H9 (cell line): ENCODE measurements at regions not wholly inside any gene's neighbourhood (a gene's known extent, or its start where the extent isn't known, plus 50 kb on each side); places are given as distances from the start of the nearest gene placed in this dataset.

Source experiments
- DNase-seq: peaks from one replicate; pipeline ENCODE4 v3.0.0-alpha.2; 2017
- H2AFZ ChIP-seq: one replicate; pipeline ENCODE4 v1.6.1; 2013; ENCODE audit warnings: mild to moderate bottlenecking, low read length, control low read depth, moderate library complexity
- H2AK5ac ChIP-seq: 2 replicates; pipeline ENCODE4 v1.6.1; 2013; ENCODE audit warnings: low read length, control low read depth, mixed read lengths; ENCODE audit not compliant: insufficient read length
- H2BK120ac ChIP-seq: one replicate; pipeline ENCODE4 v1.6.1; 2013; ENCODE audit warnings: low read depth, mild to moderate bottlenecking, low read length, control low read depth, inconsistent platforms; ENCODE audit not compliant: poor library complexity, severe bottlenecking
- H2BK12ac ChIP-seq: 2 replicates; pipeline ENCODE4 v1.6.1; 2013; ENCODE audit warnings: low read length, control low read depth, mixed read lengths, low read depth; ENCODE audit not compliant: insufficient read length
- H2BK15ac ChIP-seq: 2 replicates; pipeline ENCODE4 v1.6.1; 2013; ENCODE audit warnings: low read depth, low read length, control low read depth
- H2BK20ac ChIP-seq: one replicate; pipeline ENCODE4 v1.6.1; 2013; ENCODE audit warnings: low read depth, mild to moderate bottlenecking, low read length, control low read depth, inconsistent platforms; ENCODE audit not compliant: poor library complexity, severe bottlenecking
- H2BK5ac ChIP-seq: 2 replicates; pipeline ENCODE4 v1.6.1; 2013; ENCODE audit warnings: low read length, control low read depth, mixed read lengths; ENCODE audit not compliant: insufficient read length
- H3K14ac ChIP-seq: 2 replicates; pipeline ENCODE4 v1.6.1; 2013; ENCODE audit warnings: low read length, control low read depth; ENCODE audit not compliant: insufficient read depth
- H3K18ac ChIP-seq: 2 replicates; pipeline ENCODE4 v1.6.1; 2013; ENCODE audit warnings: low read depth, mild to moderate bottlenecking, mixed read lengths, low read length, control low read depth; ENCODE audit not compliant: insufficient read length
- H3K23ac ChIP-seq: 2 replicates; pipeline ENCODE4 v1.6.1; 2013; ENCODE audit warnings: low read length, control low read depth, mixed read lengths, low read depth; ENCODE audit not compliant: insufficient read length
- H3K23me2 ChIP-seq: 2 replicates; pipeline ENCODE4 v1.6.1; 2013; ENCODE audit warnings: low read depth, mild to moderate bottlenecking, mixed read lengths, low read length, control low read depth; ENCODE audit not compliant: insufficient read length, poor library complexity, severe bottlenecking
- H3K27ac ChIP-seq: 2 replicates; pipeline ENCODE4 v1.5.1; 2013; ENCODE audit warnings: low read length, control low read depth, mixed read lengths, low read depth; ENCODE audit not compliant: insufficient read length
- H3K27me3 ChIP-seq: 2 replicates; pipeline ENCODE4 v1.6.1; 2013; ENCODE audit warnings: low read length, control low read depth, inconsistent platforms; ENCODE audit not compliant: insufficient read depth
- H3K4ac ChIP-seq: 2 replicates; pipeline ENCODE4 v1.6.1; 2013; ENCODE audit warnings: low read depth, mild to moderate bottlenecking, control low read depth, inconsistent platforms, low read length, moderate library complexity
- H3K4me1 ChIP-seq: 2 replicates; pipeline ENCODE4 v1.6.1; 2013; ENCODE audit warnings: low read length, control low read depth, inconsistent platforms; ENCODE audit not compliant: insufficient read depth
- H3K4me2 ChIP-seq: 2 replicates; pipeline ENCODE4 v1.6.1; 2013; ENCODE audit warnings: low read length, control low read depth, mixed read lengths; ENCODE audit not compliant: insufficient read length, insufficient read depth
- H3K56ac ChIP-seq: 2 replicates; pipeline ENCODE4 v1.6.1; 2013; ENCODE audit warnings: low read depth, mild to moderate bottlenecking, mixed read lengths, low read length, control low read depth; ENCODE audit not compliant: insufficient read length
- H3K79me1 ChIP-seq: 2 replicates; pipeline ENCODE4 v1.6.1; 2013; ENCODE audit warnings: low read depth, mild to moderate bottlenecking, moderate library complexity, low read length, control low read depth, inconsistent platforms; ENCODE audit not compliant: insufficient read depth, poor library complexity, severe bottlenecking
- H3K79me2 ChIP-seq: 2 replicates; pipeline ENCODE4 v1.6.1; 2013; ENCODE audit warnings: low read length, control low read depth, inconsistent platforms; ENCODE audit not compliant: insufficient read depth
- H3K9ac ChIP-seq: 2 replicates; pipeline ENCODE4 v1.6.1; 2013; ENCODE audit warnings: low read length, control low read depth, mixed read lengths; ENCODE audit not compliant: insufficient read length; ENCODE audit errors: extremely low read depth
- H3K9me3 ChIP-seq: one replicate; pipeline ENCODE4 v1.6.1; 2013; ENCODE audit warnings: low read depth, low read length, inconsistent platforms; ENCODE audit not compliant: control insufficient read depth
- H3T11ph ChIP-seq: one replicate; pipeline ENCODE4 v1.6.1; 2013; ENCODE audit warnings: mild to moderate bottlenecking, low read length, control low read depth, inconsistent platforms
- H4K20me1 ChIP-seq: one replicate; pipeline ENCODE4 v1.6.1; 2013; ENCODE audit not compliant: control insufficient read depth, insufficient read length, insufficient read depth
- H4K5ac ChIP-seq: 2 replicates; pipeline ENCODE4 v1.6.1; 2013; ENCODE audit warnings: low read depth, mild to moderate bottlenecking, mixed read lengths, low read length, control low read depth; ENCODE audit not compliant: insufficient read length
- H4K8ac ChIP-seq: replicated peaks from 2 replicates; pipeline ENCODE4 v1.6.1; 2013; ENCODE audit warnings: low read length, control low read depth, mixed read lengths, low read depth; ENCODE audit not compliant: insufficient read length
- H4K91ac ChIP-seq: 2 replicates; pipeline ENCODE4 v1.6.1; 2013; ENCODE audit warnings: low read depth, mild to moderate bottlenecking, moderate library complexity, mixed read lengths, low read length, control low read depth; ENCODE audit not compliant: insufficient read length
- H3K27ac Mint-ChIP-seq, 3 experiments: 2 replicates in 2 of 3; 3 replicates in 1 of 3; pipeline ENCODE4 v1.8.0; 2020 to 2021; ENCODE audit warnings: mixed read lengths in 3 of 3, mild to moderate bottlenecking in 1 of 3, moderate library complexity in 1 of 3
- H3K27me3 Mint-ChIP-seq: 2 replicates; pipeline ENCODE4 v1.8.0; 2021; ENCODE audit warnings: low read depth, mild to moderate bottlenecking, moderate library complexity, mixed read lengths
- H3K36me3 Mint-ChIP-seq, 3 experiments: 2 replicates in 2 of 3; 3 replicates in 1 of 3; pipeline ENCODE4 v1.8.0; 2020 to 2021; ENCODE audit warnings: low read depth in 3 of 3, mixed read lengths in 3 of 3; ENCODE audit not compliant: insufficient read depth in 1 of 3
- H3K4me1 Mint-ChIP-seq, 2 experiments: 2 replicates each; pipeline ENCODE4 v1.8.0; 2020; ENCODE audit warnings: mixed read lengths in 2 of 2
- H3K4me3 Mint-ChIP-seq, 2 experiments: 2 replicates in 1 of 2; 3 replicates in 1 of 2; pipeline ENCODE4 v1.8.0; 2020 to 2021; ENCODE audit warnings: mild to moderate bottlenecking in 2 of 2, mixed read lengths in 2 of 2, moderate library complexity in 1 of 2
- H3K9me3 Mint-ChIP-seq, 2 experiments: 2 replicates in 1 of 2; 3 replicates in 1 of 2; pipeline ENCODE4 v1.8.0; 2020; ENCODE audit warnings: mild to moderate bottlenecking in 2 of 2, mixed read lengths in 2 of 2, moderate library complexity in 1 of 2
- WGBS: extraction: QIAGEN DNeasy Blood & Tissue Kit; methylation state at CpG from one replicate; pipeline ENCODE4 v1.1.7; 2013; ENCODE audit warnings: missing lambda C conversion rate, low lambda C conversion rate, mixed read lengths; ENCODE audit not compliant: insufficient read length; ENCODE audit errors: extremely low coverage; 5-methylcytosine and 5-hydroxymethylcytosine counted together
- TF ChIP-seq, protein P1 (sequence below): fragments of 200-600 bp; sonication (generic); conservative IDR thresholded peaks from 3 replicates; pipeline ENCODE4 v1.8.0; 2021; ENCODE audit warnings: antibody characterized with exemption, mild to moderate bottlenecking

DNA sequence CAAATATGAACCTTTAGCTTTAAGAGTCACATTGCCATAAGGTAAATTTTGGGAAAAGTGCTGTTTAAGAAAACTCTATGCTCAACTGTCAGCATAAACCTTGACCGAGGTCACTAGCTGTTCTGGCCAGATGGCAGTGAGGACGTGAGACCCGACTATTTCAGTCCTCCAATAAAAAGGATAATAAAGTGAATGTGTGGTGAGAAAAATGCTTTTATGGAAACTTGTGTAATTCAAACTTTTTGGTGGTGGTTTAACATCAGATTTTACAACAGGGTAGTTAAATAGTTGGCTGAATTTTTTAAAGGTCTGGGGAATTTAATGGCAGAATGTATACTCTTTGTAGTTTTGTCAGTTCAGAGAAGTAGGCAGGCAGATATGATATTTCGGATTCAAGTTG lies 391.1 kb downstream of the PMP22 start:
- Histone ChIP-seq H3K79me2 (no peaks in the 10 kb centered on the region), H2AK5ac (no peak overlapping the region), H4K5ac (no peak overlapping the region), H2BK5ac (no peak overlapping the region), H4K91ac (no peak overlapping the region), H3K27me3 (no peaks in the 10 kb centered on the region), H3K14ac (no peak overlapping the region), H3K4me1 (no peaks in the 10 kb centered on the region), H3K27ac (no peak overlapping the region), H3K23ac (no peak overlapping the region), H3K56ac (no peak overlapping the region), H2AFZ (no peak overlapping the region), H4K20me1 (no peaks in the 10 kb centered on the region), H3K79me1 (no peaks in the 10 kb centered on the region), H4K8ac (no peak overlapping the region), H2BK15ac (no peak overlapping the region), H3K4ac (no peak overlapping the region), H3K9me3 (no peaks in the 10 kb centered on the region), H3K4me2 (no peak overlapping the region), H3K9ac (no peak overlapping the region), H3K18ac (no peak overlapping the region), H3T11ph (no peak overlapping the region), H3K23me2 (no peaks in the 10 kb centered on the region), H2BK20ac (no peak overlapping the region), H2BK120ac (no peak overlapping the region), H2BK12ac (no peak overlapping the region)
- no CpG with 5 or more reads among the region's 4 CpGs for WGBS
- TF ChIP-seq, protein P1, sequence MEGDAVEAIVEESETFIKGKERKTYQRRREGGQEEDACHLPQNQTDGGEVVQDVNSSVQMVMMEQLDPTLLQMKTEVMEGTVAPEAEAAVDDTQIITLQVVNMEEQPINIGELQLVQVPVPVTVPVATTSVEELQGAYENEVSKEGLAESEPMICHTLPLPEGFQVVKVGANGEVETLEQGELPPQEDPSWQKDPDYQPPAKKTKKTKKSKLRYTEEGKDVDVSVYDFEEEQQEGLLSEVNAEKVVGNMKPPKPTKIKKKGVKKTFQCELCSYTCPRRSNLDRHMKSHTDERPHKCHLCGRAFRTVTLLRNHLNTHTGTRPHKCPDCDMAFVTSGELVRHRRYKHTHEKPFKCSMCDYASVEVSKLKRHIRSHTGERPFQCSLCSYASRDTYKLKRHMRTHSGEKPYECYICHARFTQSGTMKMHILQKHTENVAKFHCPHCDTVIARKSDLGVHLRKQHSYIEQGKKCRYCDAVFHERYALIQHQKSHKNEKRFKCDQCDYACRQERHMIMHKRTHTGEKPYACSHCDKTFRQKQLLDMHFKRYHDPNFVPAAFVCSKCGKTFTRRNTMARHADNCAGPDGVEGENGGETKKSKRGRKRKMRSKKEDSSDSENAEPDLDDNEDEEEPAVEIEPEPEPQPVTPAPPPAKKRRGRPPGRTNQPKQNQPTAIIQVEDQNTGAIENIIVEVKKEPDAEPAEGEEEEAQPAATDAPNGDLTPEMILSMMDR = no peak
- Mint-ChIP-seq H3K36me3 (no peaks in the 10 kb centered on the region), H3K9me3 (no peaks in the 10 kb centered on the region), H3K27ac (no peak overlapping the region), H3K27me3 (no peaks in the 10 kb centered on the region), H3K4me3 (no peak overlapping the region), H3K4me1 (no peaks in the 10 kb centered on the region)
- no peak for DNase-seq
